ENCODE measurements at regions not wholly inside any gene's neighbourhood (a gene's known extent, or its start where the extent isn't known, plus 50 kb on each side); places are given as distances from the start of the nearest gene placed in this dataset.

- H3K9me3 Mint-ChIP-seq: no peaks in the 10 kb centered on the region
- no peaks in the 10 kb centered on the region for H3K27me3 ChIP-seq (ENCODE audit: control insufficient read depth, insufficient read depth, low read length, poor library complexity, severe bottlenecking)
- peak; percentile 74 for TF ChIP-seq CTCF (conservative IDR thresholded peaks at IDR 0.05)
- H3K27ac Mint-ChIP-seq: no peak overlapping the region
- no peak overlapping the region for H3K27ac ChIP-seq (ENCODE audit: low read depth, low read length)
- H3K36me3 Mint-ChIP-seq (ENCODE audit: low read depth): no peaks in the 10 kb centered on the region
- no peak for DNase-seq
- no peak overlapping the region for H3K4me3 Mint-ChIP-seq
- H3K9ac ChIP-seq (ENCODE audit: extremely low read depth, low read length, poor library complexity, severe bottlenecking): no peak overlapping the region
- no peak overlapping the region for H3K4me3 ChIP-seq (ENCODE audit: low read length)
- peaks cover 2% of the 10 kb centered on the region for H3K4me1 Mint-ChIP-seq
- H3K36me3 ChIP-seq (ENCODE audit: control insufficient read depth, insufficient read depth, low read length): no peaks in the 10 kb centered on the region
- no peaks in the 10 kb centered on the region for H3K27me3 Mint-ChIP-seq (ENCODE audit: insufficient read depth)
- no peaks in the 10 kb centered on the region for H3K9me3 ChIP-seq (ENCODE audit: control insufficient read depth, low read length)
- 43 to 50% methylated on average over 2 to 4 of the region's 4 CpGs for WGBS, 2 experiments (ENCODE audit: insufficient coverage in 1 of 2, insufficient read length in 1 of 2)
- H3K4me1 ChIP-seq (ENCODE audit: control insufficient read depth, insufficient read depth, low read length): no peaks in the 10 kb centered on the region
Observed at GRCh38 chr11:11022125-11022730, 164.4 kb upstream of the ZBED5 start.

- no peaks in the 10 kb centered on the region for H3K4me1 ChIP-seq (ENCODE audit: control insufficient read depth, insufficient read depth, low read length)
- no peaks in the 10 kb centered on the region for H3K9me3 Mint-ChIP-seq
- no peak for TF ChIP-seq CTCF (conservative IDR thresholded peaks at IDR 0.05)
- H3K9ac ChIP-seq (ENCODE audit: extremely low read depth, low read length, poor library complexity, severe bottlenecking): no peak overlapping the region
- no peak overlapping the region for H3K27ac Mint-ChIP-seq
- H3K4me3 Mint-ChIP-seq: no peak overlapping the region
- no peaks in the 10 kb centered on the region for H3K27me3 ChIP-seq (ENCODE audit: control insufficient read depth, insufficient read depth, low read length, poor library complexity, severe bottlenecking)
- H3K36me3 ChIP-seq (ENCODE audit: control insufficient read depth, insufficient read depth, low read length): no peaks in the 10 kb centered on the region
- peaks cover 2% of the 10 kb centered on the region for H3K4me1 Mint-ChIP-seq
- 60% methylated on average over 1 of the region's 4 CpGs; no CpG with 5 or more reads in 1 of the 2 experiments for WGBS, 2 experiments (ENCODE audit: insufficient coverage in 1 of 2, insufficient read length in 1 of 2)
- no peaks in the 10 kb centered on the region for H3K9me3 ChIP-seq (ENCODE audit: control insufficient read depth, low read length)
- H3K4me3 ChIP-seq (ENCODE audit: low read length): no peak overlapping the region
- DNase-seq: no peak
- H3K27ac ChIP-seq (ENCODE audit: low read depth, low read length): no peak overlapping the region
- no peaks in the 10 kb centered on the region for H3K27me3 Mint-ChIP-seq (ENCODE audit: insufficient read depth)
- H3K36me3 Mint-ChIP-seq (ENCODE audit: low read depth): no peaks in the 10 kb centered on the region
Observed at GRCh38 chr11:11021563-11021962, 163.7 kb upstream of the ZBED5 start.

- Histone ChIP-seq H3K27me3 (ENCODE audit: control insufficient read depth, insufficient read depth, low read length, poor library complexity, severe bottlenecking) (no peaks in the 10 kb centered on the region), H3K4me3 (ENCODE audit: low read length) (no peak overlapping the region), H3K9ac (ENCODE audit: extremely low read depth, low read length, poor library complexity, severe bottlenecking) (no peak overlapping the region), H3K9me3 (ENCODE audit: control insufficient read depth, low read length) (no peaks in the 10 kb centered on the region), H3K4me1 (ENCODE audit: control insufficient read depth, insufficient read depth, low read length) (no peaks in the 10 kb centered on the region), H3K27ac (ENCODE audit: low read depth, low read length) (no peak overlapping the region), H3K36me3 (ENCODE audit: control insufficient read depth, insufficient read depth, low read length) (no peaks in the 10 kb centered on the region)
- no peak for TF ChIP-seq CTCF (conservative IDR thresholded peaks at IDR 0.05)
- no peaks in the 10 kb centered on the region for H3K27me3 Mint-ChIP-seq (ENCODE audit: insufficient read depth)
- 62 to 66% methylated on average over 6 of the region's 6 CpGs for WGBS, 2 experiments (ENCODE audit: insufficient coverage in 1 of 2, insufficient read length in 1 of 2)
- peaks cover 2% of the 10 kb centered on the region for H3K4me1 Mint-ChIP-seq
- no peak overlapping the region for H3K4me3 Mint-ChIP-seq
- H3K27ac Mint-ChIP-seq: no peak overlapping the region
- no peak for DNase-seq
- H3K9me3 Mint-ChIP-seq: no peaks in the 10 kb centered on the region
- H3K36me3 Mint-ChIP-seq (ENCODE audit: low read depth): no peaks in the 10 kb centered on the region
Observed at GRCh38 chr11:11020747-11021149, 162.9 kb upstream of the ZBED5 start.
